WERI-Rb-1 (cell line): ENCODE measurements at regions not wholly inside any gene's neighbourhood (a gene's known extent, or its start where the extent isn't known, plus 50 kb on each side); places are given as distances from the start of the nearest gene placed in this dataset.

ENCODE experiments used
- DNase-seq: peaks from one replicate; pipeline ENCODE4 v3.0.0-alpha.2; 2020
- H3K27ac ChIP-seq: fragments of 250-450 bp; sonication (Bioruptor Pico); 2 replicates; pipeline ENCODE4 v1.5.1; 2020; ENCODE audit warnings: mild to moderate bottlenecking, moderate library complexity
- H3K27me3 ChIP-seq: fragments of 250-450 bp; sonication (Bioruptor Pico); 2 replicates; pipeline ENCODE4 v1.5.1; 2021; ENCODE audit warnings: mild to moderate bottlenecking, low read depth, moderate library complexity; ENCODE audit not compliant: insufficient read depth, severe bottlenecking
- H3K36me3 ChIP-seq: fragments of 250-450 bp; sonication (Bioruptor Pico); 2 replicates; pipeline ENCODE4 v1.5.1; 2020; ENCODE audit warnings: mild to moderate bottlenecking, moderate library complexity
- H3K4me3 ChIP-seq: 2 replicates; pipeline ENCODE4 v1.5.1; 2011; ENCODE audit warnings: low read depth, mild to moderate bottlenecking, control low read depth, low read length
- H3K9me3 ChIP-seq: fragments of 250-450 bp; sonication (Bioruptor Pico); 2 replicates; pipeline ENCODE4 v1.5.1; 2021; ENCODE audit warnings: mild to moderate bottlenecking, moderate library complexity; ENCODE audit not compliant: severe bottlenecking
- TF ChIP-seq, protein P1 (sequence below): IDR thresholded peaks from 2 replicates; pipeline ENCODE4 v1.5.1; 2011; ENCODE audit warnings: low read depth, mild to moderate bottlenecking, control low read depth, inconsistent platforms, low read length

DNA sequence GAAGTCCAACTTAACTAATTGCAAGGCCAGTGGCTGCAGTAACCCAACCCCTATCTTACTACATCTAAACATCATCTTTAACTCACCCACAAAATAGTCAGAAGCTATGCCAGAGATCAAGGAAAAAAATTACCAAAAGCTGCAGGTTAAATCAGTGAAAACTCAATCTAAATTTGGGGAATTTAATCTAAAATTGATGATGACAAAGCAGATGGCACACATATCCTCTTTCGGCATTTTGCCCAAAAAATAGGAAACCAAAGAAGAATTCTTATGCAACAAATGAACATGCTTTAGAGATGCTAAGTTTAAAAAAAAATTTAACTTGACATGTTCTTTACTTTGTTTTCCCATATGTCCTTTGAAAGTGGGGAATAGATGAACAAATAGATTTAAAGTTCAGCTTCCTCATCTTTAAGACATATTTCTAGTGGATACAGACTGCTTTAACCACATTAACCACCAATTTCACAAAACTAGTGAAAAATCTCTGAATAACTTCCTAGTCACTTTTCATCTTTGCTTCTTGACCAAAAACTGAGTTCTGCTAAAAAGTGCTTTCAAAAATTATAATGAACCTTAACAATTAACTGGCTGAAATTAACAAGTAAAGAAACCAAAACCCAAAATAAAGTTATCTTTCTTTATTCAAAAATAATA is 74.3 kb upstream of the CCDC150 start:
- Histone ChIP-seq H3K36me3 (no peaks in the 10 kb centered on the region), H3K9me3 (no peaks in the 10 kb centered on the region), H3K27me3 (no peaks in the 10 kb centered on the region), H3K27ac (no peak overlapping the region), H3K4me3 (no peak overlapping the region)
- DNase-seq = no peak
- TF ChIP-seq, protein P1, sequence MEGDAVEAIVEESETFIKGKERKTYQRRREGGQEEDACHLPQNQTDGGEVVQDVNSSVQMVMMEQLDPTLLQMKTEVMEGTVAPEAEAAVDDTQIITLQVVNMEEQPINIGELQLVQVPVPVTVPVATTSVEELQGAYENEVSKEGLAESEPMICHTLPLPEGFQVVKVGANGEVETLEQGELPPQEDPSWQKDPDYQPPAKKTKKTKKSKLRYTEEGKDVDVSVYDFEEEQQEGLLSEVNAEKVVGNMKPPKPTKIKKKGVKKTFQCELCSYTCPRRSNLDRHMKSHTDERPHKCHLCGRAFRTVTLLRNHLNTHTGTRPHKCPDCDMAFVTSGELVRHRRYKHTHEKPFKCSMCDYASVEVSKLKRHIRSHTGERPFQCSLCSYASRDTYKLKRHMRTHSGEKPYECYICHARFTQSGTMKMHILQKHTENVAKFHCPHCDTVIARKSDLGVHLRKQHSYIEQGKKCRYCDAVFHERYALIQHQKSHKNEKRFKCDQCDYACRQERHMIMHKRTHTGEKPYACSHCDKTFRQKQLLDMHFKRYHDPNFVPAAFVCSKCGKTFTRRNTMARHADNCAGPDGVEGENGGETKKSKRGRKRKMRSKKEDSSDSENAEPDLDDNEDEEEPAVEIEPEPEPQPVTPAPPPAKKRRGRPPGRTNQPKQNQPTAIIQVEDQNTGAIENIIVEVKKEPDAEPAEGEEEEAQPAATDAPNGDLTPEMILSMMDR = no peak

DNA sequence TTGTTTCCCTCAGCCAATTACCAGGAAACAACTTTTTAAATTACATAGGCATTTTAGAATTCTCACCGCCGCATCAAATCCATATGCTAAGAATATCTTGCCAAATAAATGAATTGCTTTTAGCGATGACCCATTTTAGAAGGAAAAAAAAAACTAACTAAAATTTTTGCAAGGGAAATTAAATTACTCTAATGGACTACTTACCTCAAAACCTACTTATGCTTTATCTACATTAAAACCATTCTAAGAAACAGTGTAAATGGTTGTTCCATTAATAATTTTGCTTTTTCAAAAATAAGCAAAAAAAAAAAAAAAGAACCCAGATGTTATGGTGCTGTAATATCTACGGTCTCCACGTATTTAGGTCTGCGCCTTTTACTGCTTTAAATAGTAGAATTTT is 73.5 kb upstream of the CCDC150 start:
- no peaks in the 10 kb centered on the region for H3K27me3 ChIP-seq
- TF ChIP-seq, protein P1 = no peak
- no peaks in the 10 kb centered on the region for H3K9me3 ChIP-seq
- no peak for DNase-seq
- no peaks in the 10 kb centered on the region for H3K36me3 ChIP-seq
- H3K4me3 ChIP-seq = no peak overlapping the region
- no peak overlapping the region for H3K27ac ChIP-seq

DNA sequence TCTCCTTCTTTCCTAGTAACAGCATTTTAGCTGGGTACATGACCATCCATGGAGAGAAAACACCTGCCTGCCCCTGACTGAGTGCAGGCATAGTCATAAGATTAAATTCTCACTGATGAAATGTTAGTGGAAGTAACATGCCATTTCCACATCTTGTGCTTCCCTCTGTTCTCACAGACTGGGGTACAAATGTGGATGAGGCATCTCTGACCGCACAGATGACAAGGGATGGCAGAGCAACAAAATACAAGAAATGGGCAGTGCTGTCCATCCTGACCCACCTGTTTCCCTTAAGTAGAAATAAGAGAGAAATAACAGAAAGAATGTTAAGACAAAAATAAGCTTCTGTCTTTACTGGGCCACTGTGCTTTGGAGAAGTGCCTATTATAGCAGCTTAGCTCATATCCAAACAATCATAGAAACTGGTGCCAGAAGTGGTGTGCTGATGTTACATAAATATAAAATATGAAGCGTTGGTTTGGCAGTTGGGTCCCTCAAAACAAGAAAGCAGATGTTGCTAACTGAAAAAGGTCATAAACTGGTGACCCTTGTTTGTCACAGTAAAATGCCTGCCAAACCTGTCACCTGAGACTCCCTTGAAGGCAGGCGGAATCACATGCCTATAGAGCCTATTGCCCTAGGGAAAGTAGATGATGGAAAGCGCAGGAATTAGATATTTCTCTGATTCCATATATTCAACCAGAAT is 72.4 kb upstream of the CCDC150 start:
- no peak overlapping the region for H3K4me3 ChIP-seq
- TF ChIP-seq, protein P1 = no peak
- no peaks in the 10 kb centered on the region for H3K9me3 ChIP-seq
- no peak for DNase-seq
- H3K27ac ChIP-seq = no peak overlapping the region
- H3K27me3 ChIP-seq = no peaks in the 10 kb centered on the region
- no peaks in the 10 kb centered on the region for H3K36me3 ChIP-seq

DNA sequence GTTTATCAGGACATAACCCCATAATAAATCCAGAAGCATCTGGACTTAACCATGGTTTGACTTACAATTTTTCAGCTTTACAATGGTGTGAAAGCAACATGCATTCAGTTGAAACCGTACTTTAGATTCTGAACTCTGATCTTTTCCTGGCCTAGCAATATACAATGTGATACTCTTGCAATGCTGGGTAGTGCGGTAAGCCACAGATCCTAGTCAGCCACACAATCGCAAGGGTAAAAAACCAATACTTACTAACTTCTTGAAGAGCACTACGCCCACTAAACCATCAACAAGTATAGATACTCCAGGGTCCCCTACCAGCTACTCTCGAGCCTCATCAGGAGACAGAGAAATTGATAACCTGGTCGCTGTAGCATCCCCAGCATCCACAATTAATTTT is 71.0 kb upstream of the CCDC150 start:
- DNase-seq = no peak
- Histone ChIP-seq H3K27ac (no peak overlapping the region), H3K9me3 (no peaks in the 10 kb centered on the region), H3K4me3 (no peak overlapping the region), H3K36me3 (no peaks in the 10 kb centered on the region), H3K27me3 (no peaks in the 10 kb centered on the region)
- TF ChIP-seq, protein P1 = no peak

DNA sequence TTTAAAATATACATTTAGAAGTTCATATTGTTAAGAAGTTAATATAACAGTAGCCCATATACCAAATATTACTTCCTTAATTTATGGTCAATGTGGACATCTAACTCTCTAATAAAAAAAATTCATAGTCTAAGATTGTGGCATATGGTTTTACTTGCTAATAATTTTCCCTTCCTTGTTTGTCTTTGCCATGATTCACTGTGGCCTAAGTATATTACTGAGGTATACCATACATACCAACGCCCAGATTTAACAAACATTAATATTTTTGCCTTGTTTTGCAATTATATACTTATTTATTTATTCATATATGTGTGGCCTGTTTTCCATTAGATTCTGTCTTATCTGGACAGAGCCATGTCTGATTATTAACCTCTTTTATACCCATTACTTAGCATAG is 54.6 kb upstream of the CCDC150 start:
- H3K4me3 ChIP-seq = no peak overlapping the region
- no peak overlapping the region for H3K27ac ChIP-seq
- DNase-seq = no peak
- no peaks in the 10 kb centered on the region for H3K27me3 ChIP-seq
- TF ChIP-seq, protein P1 = no peak
- no peaks in the 10 kb centered on the region for H3K36me3 ChIP-seq
- H3K9me3 ChIP-seq = no peaks in the 10 kb centered on the region
